Spleen (tissue), 11 donors: ENCODE measurements at regions not wholly inside any gene's neighbourhood (a gene's known extent, or its start where the extent isn't known, plus 50 kb on each side); places are given as distances from the start of the nearest gene placed in this dataset.
"Not testable (repeated sequence)": the region's sequence is repeated elsewhere in the genome, so short reads cannot be mapped to it uniquely, and the experiment has no call there.

ENCODE experiments used
- DNase-seq: peaks from one replicate; pipeline ENCODE4 v3.0.0-alpha.2; 2020
- H3K27ac ChIP-seq, 8 donors: fragments of 200-600 bp; sonication (generic) in 7 of 8; 1 replicate in 4 of 8; 2 replicates in 4 of 8; pipeline versions ENCODE4 v1.5.0 to v1.8.0; 2016 to 2021; ENCODE audit warnings: inconsistent platforms in 4 of 8, mild to moderate bottlenecking in 4 of 8, moderate library complexity in 1 of 8
- H3K27me3 ChIP-seq, 7 donors: fragments of 200-600 bp; sonication (generic) in 6 of 7; replicated peaks in 1 of 7; 1 replicate in 4 of 7; 2 replicates in 3 of 7; pipeline versions ENCODE4 v1.5.0 to v1.8.0; 2016 to 2021; ENCODE audit warnings: inconsistent platforms in 3 of 7, mild to moderate bottlenecking in 1 of 7
- H3K36me3 ChIP-seq, 6 donors: fragments of 200-600 bp; sonication (generic) in 5 of 6; 1 replicate in 4 of 6; 2 replicates in 2 of 6; pipeline versions ENCODE4 v1.5.0 to v1.8.0; 2016 to 2021; ENCODE audit warnings: inconsistent platforms in 2 of 6
- H3K4me1 ChIP-seq, 6 donors: fragments of 200-600 bp; sonication (generic) in 5 of 6; 1 replicate in 3 of 6; 2 replicates in 3 of 6; pipeline versions ENCODE4 v1.5.0 to v1.8.0; 2016 to 2021; ENCODE audit warnings: inconsistent platforms in 3 of 6
- H3K4me3 ChIP-seq, 8 donors: fragments of 200-600 bp; sonication (generic) in 7 of 8; 1 replicate in 4 of 8; 2 replicates in 4 of 8; pipeline versions ENCODE4 v1.5.0 to v1.8.0; 2016 to 2021; ENCODE audit warnings: inconsistent platforms in 4 of 8, mild to moderate bottlenecking in 4 of 8, moderate library complexity in 2 of 8
- H3K9me3 ChIP-seq, 8 donors: fragments of 200-600 bp; sonication (generic) in 7 of 8; 1 replicate in 4 of 8; 2 replicates in 4 of 8; pipeline versions ENCODE4 v1.5.0 to v1.8.0; 2016 to 2021; ENCODE audit warnings: inconsistent platforms in 4 of 8
- CTCF ChIP-seq, 11 experiments: fragments of 200-600 bp in 7 of 11; fragments of 450-650 bp in 4 of 11; sonication (generic) in 4 of 11; IDR thresholded peaks in 8 of 11; conservative IDR thresholded peaks in 3 of 11; 1 replicate in 7 of 11; 2 replicates in 4 of 11; pipeline versions ENCODE4 v1.4.0 to v1.8.0; 2016 to 2021; ENCODE audit warnings: antibody characterized with exemption in 11 of 11, inconsistent platforms in 4 of 11, mild to moderate bottlenecking in 1 of 11
- POLR2A ChIP-seq, 3 donors: fragments of 450-650 bp; IDR thresholded peaks; one replicate each; pipeline ENCODE4 v1.5.1; 2017; ENCODE audit warnings: antibody characterized with exemption in 3 of 3, mild to moderate bottlenecking in 1 of 3
- POLR2AphosphoS5 ChIP-seq, 3 donors: sonication (generic); formaldehyde crosslinking; IDR thresholded peaks; one replicate each; pipeline ENCODE4 v1.5.1; 2017; ENCODE audit warnings: antibody characterized with exemption in 3 of 3
- WGBS, 5 donors: extraction: QIAGEN DNeasy Blood & Tissue Kit in 3 of 5; methylation state at CpG; one replicate each; pipeline versions ENCODE4 v1.1.5 to v1.1.7; 2013 to 2018; 5-methylcytosine and 5-hydroxymethylcytosine counted together
- intact Hi-C: fragments of 100-400 bp; cut with DNase I; formaldehyde crosslinking; loops from one replicate; pipeline ENCODE4 v1.15.0; 2023; ENCODE audit warnings: low total_unique reads
- donor health status: healthy with polysubstance abuse.
- donor health status: DM: no; HTN: no; CAD: no; lungs with moderate emphysema.
- donor health status: DM: no; HTN: no; CAD: no.
- donor health status: Bipolar disorder and iron deficiency.
- donor health status: healthy.
- donor health status: DM: no; HTN: no; CAD: no.
- donor health status: DM: yes; HTN: yes; CAD: no.

GRCh38 chr10:118832241-118832651, 77.5 kb upstream of the CACUL1 start:
- intact Hi-C loops, result no loop called here
- Histone ChIP-seq H3K27ac (peak overlapping the region in 5 of 8 donors; percentile 21 to 63 (median 51)), H3K4me3 (peak overlapping the region in 1 of 8 donors; percentile 11), H3K4me1 (peaks cover 0 to 15% (median 7%) of the 10 kb centered on the region in 6 donors), H3K27me3 (no peaks in the 10 kb centered on the region), H3K36me3 (no peaks in the 10 kb centered on the region), H3K9me3 (no peaks in the 10 kb centered on the region)
- DNase-seq, result peak; percentile 84
- TF ChIP-seq POLR2AphosphoS5 (IDR thresholded peaks at IDR 0.05) (peak in 2 of 3 donors; percentile 34 to 39), POLR2A (IDR thresholded peaks at IDR 0.05) (no peak)
- whole genome bisulfite sequencing, 5 donors, result 29 to 44% (median 34%) methylated on average over 7 of the region's 7 CpGs

GRCh38 chr10:118834370-118834769, 79.6 kb upstream of the CACUL1 start:
- H3K4me1 ChIP-seq, result peaks cover 0 to 15% (median 7%) of the 10 kb centered on the region in 6 donors
- H3K9me3 ChIP-seq, H3K27me3 ChIP-seq, intact Hi-C loops, H3K4me3 ChIP-seq, H3K36me3 ChIP-seq, DNase-seq, H3K27ac ChIP-seq: not testable (repeated sequence)
- WGBS, 5 donors, result 83 to 97% (median 90%) methylated on average over 5 of the region's 5 CpGs

GRCh38 chr10:118835682-118836326, 81.0 kb upstream of the CACUL1 start:
- Histone ChIP-seq H3K4me3 (no peak overlapping the region), H3K27me3 (no peaks in the 10 kb centered on the region)
- no peak for DNase-seq

GRCh38 chr10:118838364-118838763, 83.6 kb upstream of the CACUL1 start:
- H3K4me1 ChIP-seq, result no peaks in the 10 kb centered on the region
- H3K36me3 ChIP-seq, result no peaks in the 10 kb centered on the region
- no peaks in the 10 kb centered on the region for H3K27me3 ChIP-seq
- no peaks in the 10 kb centered on the region for H3K9me3 ChIP-seq
- intact Hi-C loops, result no loop called here
- H3K27ac ChIP-seq, result no peak overlapping the region
- H3K4me3 ChIP-seq, result no peak overlapping the region
- 59 to 80% (median 68%) methylated on average over 4 of the region's 4 CpGs for WGBS, 5 donors
- no peak for DNase-seq
- TF ChIP-seq POLR2AphosphoS5 (IDR thresholded peaks at IDR 0.05) (no peak), POLR2A (IDR thresholded peaks at IDR 0.05) (no peak), CTCF (IDR thresholded peaks at IDR 0.05 in 8 of 11, conservative IDR thresholded peaks at IDR 0.05 in 3 of 11) (no peak)

More at GRCh38 chr10:118835682-118836326, 81.0 kb upstream of the CACUL1 start:
- H3K9me3 ChIP-seq, result no peaks in the 10 kb centered on the region
- intact Hi-C loops, result no loop called here
- TF ChIP-seq CTCF (IDR thresholded peaks at IDR 0.05 in 8 of 11, conservative IDR thresholded peaks at IDR 0.05 in 3 of 11) (no peak), POLR2AphosphoS5 (IDR thresholded peaks at IDR 0.05) (no peak), POLR2A (IDR thresholded peaks at IDR 0.05) (no peak)
- WGBS, 5 donors, result 64 to 81% (median 70%) methylated on average over 3 of the region's 3 CpGs
- H3K27ac ChIP-seq, result no peak overlapping the region
- no peaks in the 10 kb centered on the region for H3K36me3 ChIP-seq
- peaks cover 0 to 15% (median 7%) of the 10 kb centered on the region in 6 donors for H3K4me1 ChIP-seq

GRCh38 chr10:118839348-118839747, 84.6 kb upstream of the CACUL1 start:
- Histone ChIP-seq H3K4me3 (no peak overlapping the region), H3K9me3 (no peaks in the 10 kb centered on the region), H3K4me1 (no peaks in the 10 kb centered on the region), H3K27me3 (no peaks in the 10 kb centered on the region), H3K36me3 (no peaks in the 10 kb centered on the region), H3K27ac (no peak overlapping the region)
- 65 to 96% (median 86%) methylated on average over 3 of the region's 3 CpGs for WGBS, 5 donors
- TF ChIP-seq CTCF (IDR thresholded peaks at IDR 0.05 in 8 of 11, conservative IDR thresholded peaks at IDR 0.05 in 3 of 11), result no peak
- TF ChIP-seq POLR2AphosphoS5 (IDR thresholded peaks at IDR 0.05), result no peak
- no peak for TF ChIP-seq POLR2A (IDR thresholded peaks at IDR 0.05)
- DNase-seq, result no peak
- intact Hi-C loops, result no loop called here
